ENCODE measurements at regions not wholly inside any gene's neighbourhood (a gene's known extent, or its start where the extent isn't known, plus 50 kb on each side); places are given as distances from the start of the nearest gene placed in this dataset.
"Not testable (repeated sequence)": the region's sequence is repeated elsewhere in the genome, so short reads cannot be mapped to it uniquely, and the experiment has no call there.

GRCh38 chr2:12879649-12880048, 162.9 kb downstream of the TRIB2 start:
- no peak for DNase-seq (ENCODE audit: low spot score)

GRCh38 chr2:12881952-12882351, 165.2 kb downstream of the TRIB2 start:
- DNase-seq (ENCODE audit: low spot score) = no peak

- DNase-seq (ENCODE audit: low spot score) = no peak
Observed at GRCh38 chr2:12882393-12882792, 165.7 kb downstream of the TRIB2 start.

- DNase-seq (ENCODE audit: low spot score) = no peak
Observed at GRCh38 chr2:12883906-12884305, 167.2 kb downstream of the TRIB2 start.

- DNase-seq (ENCODE audit: low spot score) = no peak
Observed at GRCh38 chr2:12884713-12885282, 168.1 kb downstream of the TRIB2 start.

- no peak for DNase-seq (ENCODE audit: low spot score)
Observed at GRCh38 chr2:12890066-12890465, 173.3 kb downstream of the TRIB2 start.

GRCh38 chr2:12890481-12890991, 173.8 kb downstream of the TRIB2 start:
- no peak for DNase-seq (ENCODE audit: low spot score)

GRCh38 chr2:12895017-12895416, 178.3 kb downstream of the TRIB2 start:
- DNase-seq (ENCODE audit: low spot score) = no peak

GRCh38 chr2:12896318-12896982, 179.7 kb downstream of the TRIB2 start:
- no peak for DNase-seq (ENCODE audit: low spot score)

- DNase-seq (ENCODE audit: low spot score) = no peak
Observed at GRCh38 chr2:12897181-12897580, 180.4 kb downstream of the TRIB2 start.

GRCh38 chr2:12903272-12903671, 186.5 kb downstream of the TRIB2 start:
- no peak for DNase-seq (ENCODE audit: low spot score)

- no peak for DNase-seq (ENCODE audit: low spot score)
Observed at GRCh38 chr2:12910431-12910830, 193.7 kb downstream of the TRIB2 start.

GRCh38 chr2:12915787-12916186, 199.1 kb downstream of the TRIB2 start:
- no peak for DNase-seq (ENCODE audit: low spot score)

GRCh38 chr2:12918138-12918834, 201.6 kb downstream of the TRIB2 start:
- DNase-seq (ENCODE audit: low spot score) = no peak

- DNase-seq (ENCODE audit: low spot score) = no peak
Observed at GRCh38 chr2:12918835-12919445, 202.2 kb downstream of the TRIB2 start.

GRCh38 chr2:12921321-12921720, 204.6 kb downstream of the TRIB2 start:
- no peak for DNase-seq (ENCODE audit: low spot score)

- DNase-seq (ENCODE audit: low spot score) = no peak
Observed at GRCh38 chr2:12923907-12924610, 207.3 kb downstream of the TRIB2 start.

GRCh38 chr2:12926641-12927040, 209.9 kb downstream of the TRIB2 start:
- DNase-seq (ENCODE audit: low spot score) = not testable (repeated sequence)

GRCh38 chr2:12928197-12928774, 211.6 kb downstream of the TRIB2 start:
- no peak for DNase-seq (ENCODE audit: low spot score)

GRCh38 chr2:12928775-12929401, 212.2 kb downstream of the TRIB2 start:
- no peak for DNase-seq (ENCODE audit: low spot score)

GRCh38 chr2:12929758-12930157, 213.0 kb downstream of the TRIB2 start:
- no peak for DNase-seq (ENCODE audit: low spot score)
